ENCODE measurements at regions not wholly inside any gene's neighbourhood (a gene's known extent, or its start where the extent isn't known, plus 50 kb on each side); places are given as distances from the start of the nearest gene placed in this dataset.

DNA sequence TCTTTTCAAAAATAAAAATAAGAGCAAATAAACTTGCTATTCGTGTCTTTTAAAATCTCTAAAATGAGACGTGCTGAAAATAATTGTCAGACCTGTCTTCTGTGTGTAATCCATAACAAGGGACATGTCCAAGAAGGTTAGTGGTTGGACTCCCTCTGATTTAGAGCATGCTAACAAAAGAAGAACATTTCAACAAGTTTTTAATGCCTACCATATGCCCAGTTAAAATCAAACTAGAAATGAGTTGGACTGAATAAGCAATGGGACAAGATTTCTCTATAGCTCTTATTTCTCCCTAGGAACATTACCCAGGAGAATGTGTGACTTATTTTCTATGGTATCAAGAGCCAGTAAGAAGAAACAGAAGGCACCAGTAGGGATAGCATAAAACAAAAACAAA is 689.7 kb upstream of the SOX9 start:
- Histone ChIP-seq H3K36me3 (ENCODE audit: control insufficient read depth, low read depth, low read length) (no peaks in the 10 kb centered on the region), H3K4me3 (ENCODE audit: low read length) (no peak overlapping the region), H3K27me3 (ENCODE audit: control insufficient read depth, insufficient read depth, low read length) (no peaks in the 10 kb centered on the region), H3K9ac (ENCODE audit: low read length) (no peak overlapping the region), H3K4me1 (ENCODE audit: control insufficient read depth, low read depth, low read length) (no peaks in the 10 kb centered on the region), H3K27ac (ENCODE audit: low read length) (no peak overlapping the region), H3K9me3 (ENCODE audit: control insufficient read depth, low read depth, low read length) (no peaks in the 10 kb centered on the region)

- no peaks in the 10 kb centered on the region for H3K4me1 ChIP-seq (ENCODE audit: control insufficient read depth, low read depth, low read length)
- H3K27ac ChIP-seq (ENCODE audit: low read length): no peak overlapping the region
- H3K9me3 ChIP-seq (ENCODE audit: control insufficient read depth, low read depth, low read length): no peaks in the 10 kb centered on the region
- no peak overlapping the region for H3K4me3 ChIP-seq (ENCODE audit: low read length)
- H3K9ac ChIP-seq (ENCODE audit: low read length): no peak overlapping the region
- H3K36me3 ChIP-seq (ENCODE audit: control insufficient read depth, low read depth, low read length): no peaks in the 10 kb centered on the region
- no peaks in the 10 kb centered on the region for H3K27me3 ChIP-seq (ENCODE audit: control insufficient read depth, insufficient read depth, low read length)
These were observed 688.2 kb upstream of the SOX9 start for GRCh38 chr17:71432378-71433315.

DNA sequence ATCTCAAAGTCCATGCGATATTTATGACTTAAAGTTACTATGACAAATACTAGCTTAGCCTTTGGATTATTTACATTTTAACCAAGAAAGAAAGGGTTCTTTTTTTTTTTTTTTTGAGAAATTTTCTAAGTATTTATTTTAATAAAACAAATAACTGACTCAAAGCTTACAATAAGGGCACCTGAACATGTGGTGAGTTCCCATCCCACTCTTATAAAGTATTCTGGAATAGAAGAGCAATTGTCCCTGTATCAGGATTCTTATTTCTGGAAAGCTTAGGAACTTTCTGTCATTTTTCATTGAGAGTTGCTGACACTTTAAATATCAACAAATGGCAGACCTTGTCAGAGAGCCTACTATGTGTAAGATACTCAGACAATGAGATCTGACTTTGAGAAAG is 686.1 kb upstream of the SOX9 start:
- Histone ChIP-seq H3K9me3 (ENCODE audit: control insufficient read depth, low read depth, low read length) (no peaks in the 10 kb centered on the region), H3K27me3 (ENCODE audit: control insufficient read depth, insufficient read depth, low read length) (no peaks in the 10 kb centered on the region), H3K4me1 (ENCODE audit: control insufficient read depth, low read depth, low read length) (no peaks in the 10 kb centered on the region), H3K27ac (ENCODE audit: low read length) (no peak overlapping the region), H3K9ac (ENCODE audit: low read length) (no peak overlapping the region), H3K4me3 (ENCODE audit: low read length) (no peak overlapping the region), H3K36me3 (ENCODE audit: control insufficient read depth, low read depth, low read length) (no peaks in the 10 kb centered on the region)

GRCh38 chr17:71436479-71436878 is 684.3 kb upstream of the SOX9 start:
- H3K27me3 ChIP-seq (ENCODE audit: control insufficient read depth, insufficient read depth, low read length): no peaks in the 10 kb centered on the region
- no peaks in the 10 kb centered on the region for H3K9me3 ChIP-seq (ENCODE audit: control insufficient read depth, low read depth, low read length)
- no peak overlapping the region for H3K4me3 ChIP-seq (ENCODE audit: low read length)
- no peaks in the 10 kb centered on the region for H3K36me3 ChIP-seq (ENCODE audit: control insufficient read depth, low read depth, low read length)
- no peak overlapping the region for H3K9ac ChIP-seq (ENCODE audit: low read length)
- H3K27ac ChIP-seq (ENCODE audit: low read length): no peak overlapping the region
- H3K4me1 ChIP-seq (ENCODE audit: control insufficient read depth, low read depth, low read length): no peaks in the 10 kb centered on the region

DNA sequence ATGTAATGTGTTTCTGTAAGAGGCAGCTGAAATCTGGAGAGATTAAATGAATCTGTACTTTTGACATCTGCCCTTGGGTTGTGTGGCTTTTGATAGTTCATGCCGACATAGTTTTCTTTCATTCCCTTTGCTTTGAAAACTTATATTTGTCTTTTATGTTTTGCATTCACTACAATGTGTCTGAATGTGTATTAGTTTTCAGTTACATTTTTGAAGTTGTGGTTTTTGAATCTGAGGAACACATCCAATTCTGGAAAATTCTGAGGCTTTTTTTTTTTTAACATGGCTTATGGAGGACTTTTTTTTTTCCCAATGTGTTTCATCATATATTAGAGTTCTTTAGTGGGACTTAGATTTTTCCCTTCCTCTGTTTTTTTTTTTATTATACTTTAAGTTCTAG is 683.7 kb upstream of the SOX9 start:
- no peaks in the 10 kb centered on the region for H3K9me3 ChIP-seq (ENCODE audit: control insufficient read depth, low read depth, low read length)
- H3K9ac ChIP-seq (ENCODE audit: low read length): no peak overlapping the region
- H3K27me3 ChIP-seq (ENCODE audit: control insufficient read depth, insufficient read depth, low read length): no peaks in the 10 kb centered on the region
- no peak overlapping the region for H3K27ac ChIP-seq (ENCODE audit: low read length)
- H3K4me3 ChIP-seq (ENCODE audit: low read length): no peak overlapping the region
- no peaks in the 10 kb centered on the region for H3K36me3 ChIP-seq (ENCODE audit: control insufficient read depth, low read depth, low read length)
- H3K4me1 ChIP-seq (ENCODE audit: control insufficient read depth, low read depth, low read length): no peaks in the 10 kb centered on the region

DNA sequence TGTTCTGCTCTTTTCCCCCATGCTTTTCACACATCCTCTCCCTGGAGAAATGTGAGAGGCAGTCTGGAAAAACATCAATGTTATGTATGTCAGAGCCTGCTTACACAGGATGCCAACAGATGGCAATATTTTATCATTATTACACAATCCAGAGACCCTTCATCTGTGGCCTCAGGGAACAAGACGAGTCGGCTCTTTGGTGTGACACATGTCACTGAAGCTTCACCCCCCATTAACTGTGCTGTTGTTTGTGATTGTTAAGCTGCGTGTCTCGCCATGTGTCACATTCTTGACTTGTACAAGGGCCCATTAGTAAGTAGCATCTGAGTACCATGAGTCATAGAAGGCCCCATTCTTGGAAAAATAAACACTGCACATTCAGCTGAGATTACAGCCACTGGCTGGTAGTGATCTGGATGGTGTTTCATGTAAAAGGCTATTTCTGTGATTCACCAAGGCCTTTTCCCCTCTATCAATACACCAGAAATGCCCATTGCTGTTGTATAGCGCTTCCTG is 682.1 kb upstream of the SOX9 start:
- no peak overlapping the region for H3K27ac ChIP-seq (ENCODE audit: low read length)
- H3K36me3 ChIP-seq (ENCODE audit: control insufficient read depth, low read depth, low read length): no peaks in the 10 kb centered on the region
- H3K27me3 ChIP-seq (ENCODE audit: control insufficient read depth, insufficient read depth, low read length): no peaks in the 10 kb centered on the region
- H3K4me3 ChIP-seq (ENCODE audit: low read length): no peak overlapping the region
- no peaks in the 10 kb centered on the region for H3K4me1 ChIP-seq (ENCODE audit: control insufficient read depth, low read depth, low read length)
- no peak overlapping the region for H3K9ac ChIP-seq (ENCODE audit: low read length)
- H3K9me3 ChIP-seq (ENCODE audit: control insufficient read depth, low read depth, low read length): no peaks in the 10 kb centered on the region

DNA sequence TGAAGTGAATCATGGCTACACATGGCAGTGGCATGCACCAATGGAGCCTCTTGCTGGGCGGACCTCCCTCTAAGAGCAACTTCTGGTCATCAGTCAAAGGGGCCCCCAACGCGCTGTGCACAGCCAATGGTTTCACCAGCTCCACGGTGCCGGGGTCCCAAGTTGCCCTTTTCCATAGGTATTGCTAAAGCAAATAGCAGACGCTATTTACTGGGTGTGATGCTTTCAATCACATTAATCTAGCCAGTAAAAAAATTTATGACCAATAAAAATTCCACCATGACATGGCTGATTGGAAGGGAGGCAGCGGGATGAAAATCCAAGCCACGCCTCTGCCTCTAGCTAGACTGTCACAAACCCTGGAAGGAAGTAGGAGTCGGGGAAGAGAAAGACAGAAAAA is 680.3 kb upstream of the SOX9 start:
- H3K27me3 ChIP-seq (ENCODE audit: control insufficient read depth, insufficient read depth, low read length): no peaks in the 10 kb centered on the region
- no peaks in the 10 kb centered on the region for H3K36me3 ChIP-seq (ENCODE audit: control insufficient read depth, low read depth, low read length)
- H3K4me1 ChIP-seq (ENCODE audit: control insufficient read depth, low read depth, low read length): no peaks in the 10 kb centered on the region
- no peaks in the 10 kb centered on the region for H3K9me3 ChIP-seq (ENCODE audit: control insufficient read depth, low read depth, low read length)
- H3K27ac ChIP-seq (ENCODE audit: low read length): no peak overlapping the region
- no peak overlapping the region for H3K9ac ChIP-seq (ENCODE audit: low read length)
- no peak overlapping the region for H3K4me3 ChIP-seq (ENCODE audit: low read length)

- no peak overlapping the region for H3K4me3 ChIP-seq (ENCODE audit: low read length)
These were observed 679.7 kb upstream of the SOX9 start for GRCh38 chr17:71441098-71441497.

GRCh38 chr17:71444078-71444477 is 676.7 kb upstream of the SOX9 start:
- no peaks in the 10 kb centered on the region for H3K36me3 ChIP-seq (ENCODE audit: control insufficient read depth, low read depth, low read length)
- H3K9me3 ChIP-seq (ENCODE audit: control insufficient read depth, low read depth, low read length): no peaks in the 10 kb centered on the region
- H3K9ac ChIP-seq (ENCODE audit: low read length): no peak overlapping the region
- no peaks in the 10 kb centered on the region for H3K27me3 ChIP-seq (ENCODE audit: control insufficient read depth, insufficient read depth, low read length)
- H3K27ac ChIP-seq (ENCODE audit: low read length): no peak overlapping the region
- H3K4me3 ChIP-seq (ENCODE audit: low read length): no peak overlapping the region
- H3K4me1 ChIP-seq (ENCODE audit: control insufficient read depth, low read depth, low read length): no peaks in the 10 kb centered on the region

More at GRCh38 chr17:71441098-71441497, 679.7 kb upstream of the SOX9 start:
- H3K9ac ChIP-seq (ENCODE audit: low read length): no peak overlapping the region
- no peaks in the 10 kb centered on the region for H3K9me3 ChIP-seq (ENCODE audit: control insufficient read depth, low read depth, low read length)
- no peaks in the 10 kb centered on the region for H3K27me3 ChIP-seq (ENCODE audit: control insufficient read depth, insufficient read depth, low read length)
- H3K4me1 ChIP-seq (ENCODE audit: control insufficient read depth, low read depth, low read length): no peaks in the 10 kb centered on the region
- no peaks in the 10 kb centered on the region for H3K36me3 ChIP-seq (ENCODE audit: control insufficient read depth, low read depth, low read length)
- no peak overlapping the region for H3K27ac ChIP-seq (ENCODE audit: low read length)

DNA sequence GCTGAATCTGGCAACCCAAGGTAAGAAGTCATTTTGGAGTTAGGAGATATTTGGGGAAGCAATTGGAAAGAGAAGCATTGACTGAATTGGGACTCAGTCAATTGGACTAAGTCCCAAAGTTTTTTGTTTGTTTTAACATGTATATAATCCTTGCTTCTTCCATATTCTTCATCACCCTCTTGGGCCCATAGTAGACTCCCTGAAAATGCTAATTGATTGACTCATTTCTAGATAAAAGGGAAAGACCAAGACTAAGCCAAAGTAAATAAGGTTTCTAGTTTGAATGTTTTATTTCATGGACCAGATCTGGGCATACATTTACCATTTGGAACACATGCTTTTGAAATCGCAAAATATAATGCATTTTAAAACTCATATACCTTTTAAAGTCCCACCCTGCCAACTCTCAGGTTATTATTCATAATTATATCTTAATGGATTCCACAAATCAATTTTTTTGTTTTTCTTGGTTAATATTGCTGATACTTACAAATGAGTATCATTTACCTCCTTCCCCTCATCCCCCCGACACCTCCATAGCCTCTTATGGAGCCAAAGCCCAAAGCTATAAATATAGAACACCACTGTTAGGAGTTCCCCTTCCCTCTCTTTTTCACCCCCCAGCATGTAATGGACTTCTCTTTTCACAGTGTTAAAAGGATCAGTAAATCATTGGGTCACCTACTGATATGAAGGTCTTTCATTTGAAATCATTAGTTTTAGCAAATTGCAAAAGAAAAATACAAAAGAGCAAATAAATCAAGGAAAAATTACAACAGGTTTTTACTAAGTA is 674.0 kb upstream of the SOX9 start:
- H3K36me3 ChIP-seq (ENCODE audit: control insufficient read depth, low read depth, low read length): no peaks in the 10 kb centered on the region

DNA sequence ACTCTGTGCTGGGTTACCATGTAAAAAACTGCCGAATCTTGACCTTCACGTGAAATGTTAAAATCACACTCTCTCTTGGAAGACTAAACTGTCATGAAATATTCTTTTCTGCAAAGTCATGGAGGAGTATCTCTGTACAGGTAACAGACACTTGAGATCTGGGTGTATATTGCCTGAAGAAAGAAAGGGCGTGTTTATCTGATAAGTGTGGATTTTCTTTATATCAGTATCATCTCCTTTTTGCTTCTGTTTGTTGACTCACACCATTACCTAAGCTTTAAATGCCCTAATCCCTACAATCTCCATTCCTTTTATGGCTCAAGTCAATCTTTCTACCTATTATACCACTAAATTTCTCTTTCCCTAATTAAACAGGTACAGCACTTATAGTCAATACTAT is 673.2 kb upstream of the SOX9 start:
- Histone ChIP-seq H3K36me3 (ENCODE audit: control insufficient read depth, low read depth, low read length) (no peaks in the 10 kb centered on the region), H3K27me3 (ENCODE audit: control insufficient read depth, insufficient read depth, low read length) (no peaks in the 10 kb centered on the region), H3K9ac (ENCODE audit: low read length) (no peak overlapping the region), H3K4me3 (ENCODE audit: low read length) (no peak overlapping the region), H3K9me3 (ENCODE audit: control insufficient read depth, low read depth, low read length) (no peaks in the 10 kb centered on the region), H3K4me1 (ENCODE audit: control insufficient read depth, low read depth, low read length) (no peaks in the 10 kb centered on the region), H3K27ac (ENCODE audit: low read length) (no peak overlapping the region)

More for the DNA sequence above, 674.0 kb upstream of the SOX9 start:
- H3K9me3 ChIP-seq (ENCODE audit: control insufficient read depth, low read depth, low read length): no peaks in the 10 kb centered on the region
- no peak overlapping the region for H3K4me3 ChIP-seq (ENCODE audit: low read length)
- H3K9ac ChIP-seq (ENCODE audit: low read length): no peak overlapping the region
- no peaks in the 10 kb centered on the region for H3K27me3 ChIP-seq (ENCODE audit: control insufficient read depth, insufficient read depth, low read length)
- no peak overlapping the region for H3K27ac ChIP-seq (ENCODE audit: low read length)
- H3K4me1 ChIP-seq (ENCODE audit: control insufficient read depth, low read depth, low read length): no peaks in the 10 kb centered on the region

Measured in iPS-18a (cell line).